NOMO-1 treated with dmso at 0.1 percent for 144 hours (cell line): ENCODE measurements at regions not wholly inside any gene's neighbourhood (a gene's known extent, or its start where the extent isn't known, plus 50 kb on each side); places are given as distances from the start of the nearest gene placed in this dataset.

Source experiments
- DNase-seq: peaks from one replicate; lab custom pipeline; 2025; ENCODE audit not compliant: unreplicated experiment; lab: John Stamatoyannopoulos, UW

GRCh38 chr2:47620770-47621437 lies 50.1 kb upstream of the KCNK12 start:
- DNase-seq = no peak
